Breast epithelium (tissue), 3 donors: ENCODE measurements at regions not wholly inside any gene's neighbourhood (a gene's known extent, or its start where the extent isn't known, plus 50 kb on each side); places are given as distances from the start of the nearest gene placed in this dataset.

Experiments used
- CTCF ChIP-seq, 3 donors: fragments of 450-650 bp; IDR thresholded peaks; one replicate each; pipeline ENCODE4 v1.5.1; 2016 to 2017; ENCODE audit warnings: antibody characterized with exemption in 3 of 3, mild to moderate bottlenecking in 3 of 3, moderate library complexity in 3 of 3
- POLR2A ChIP-seq: fragments of 450-650 bp; IDR thresholded peaks from one replicate; pipeline ENCODE4 v1.6.1; 2016; ENCODE audit warnings: antibody characterized with exemption, mild to moderate bottlenecking, moderate library complexity
- POLR2AphosphoS5 ChIP-seq, 3 donors: sonication (generic); formaldehyde crosslinking; IDR thresholded peaks; one replicate each; pipeline ENCODE4 v1.6.1; 2017; ENCODE audit warnings: antibody characterized with exemption in 3 of 3

- TF ChIP-seq CTCF (IDR thresholded peaks at IDR 0.05): no peak
- no peak for TF ChIP-seq POLR2AphosphoS5 (IDR thresholded peaks at IDR 0.05)
- no peak for TF ChIP-seq POLR2A
Measured at GRCh38 chr17:71872843-71873485, 247.9 kb upstream of the SOX9 start.
